ENCODE measurements at regions not wholly inside any gene's neighbourhood (a gene's known extent, or its start where the extent isn't known, plus 50 kb on each side); places are given as distances from the start of the nearest gene placed in this dataset.

DNA sequence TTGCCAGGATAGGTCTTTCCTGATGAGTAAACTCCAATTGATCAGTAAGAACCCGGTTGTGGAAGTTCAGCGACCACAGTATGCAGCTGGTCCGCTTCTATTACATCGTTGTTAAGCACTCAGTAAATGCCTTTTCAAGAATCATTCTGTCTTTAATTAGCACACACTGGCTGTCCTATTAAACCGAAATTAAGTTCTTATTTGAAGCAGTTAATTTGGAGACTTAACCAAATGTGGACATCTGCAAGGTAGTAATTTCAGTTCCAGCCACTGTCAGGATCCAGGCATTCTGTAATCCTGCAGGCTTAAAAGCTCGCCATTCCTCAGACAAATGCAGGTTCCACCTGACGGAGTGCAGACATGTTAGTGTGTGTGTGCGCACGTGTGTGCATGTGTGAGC lies 254.6 kb downstream of the IRX2 start:
- no peak overlapping the region for H3K4me3 ChIP-seq (ENCODE audit: low read length)
- TF ChIP-seq, protein P1, sequence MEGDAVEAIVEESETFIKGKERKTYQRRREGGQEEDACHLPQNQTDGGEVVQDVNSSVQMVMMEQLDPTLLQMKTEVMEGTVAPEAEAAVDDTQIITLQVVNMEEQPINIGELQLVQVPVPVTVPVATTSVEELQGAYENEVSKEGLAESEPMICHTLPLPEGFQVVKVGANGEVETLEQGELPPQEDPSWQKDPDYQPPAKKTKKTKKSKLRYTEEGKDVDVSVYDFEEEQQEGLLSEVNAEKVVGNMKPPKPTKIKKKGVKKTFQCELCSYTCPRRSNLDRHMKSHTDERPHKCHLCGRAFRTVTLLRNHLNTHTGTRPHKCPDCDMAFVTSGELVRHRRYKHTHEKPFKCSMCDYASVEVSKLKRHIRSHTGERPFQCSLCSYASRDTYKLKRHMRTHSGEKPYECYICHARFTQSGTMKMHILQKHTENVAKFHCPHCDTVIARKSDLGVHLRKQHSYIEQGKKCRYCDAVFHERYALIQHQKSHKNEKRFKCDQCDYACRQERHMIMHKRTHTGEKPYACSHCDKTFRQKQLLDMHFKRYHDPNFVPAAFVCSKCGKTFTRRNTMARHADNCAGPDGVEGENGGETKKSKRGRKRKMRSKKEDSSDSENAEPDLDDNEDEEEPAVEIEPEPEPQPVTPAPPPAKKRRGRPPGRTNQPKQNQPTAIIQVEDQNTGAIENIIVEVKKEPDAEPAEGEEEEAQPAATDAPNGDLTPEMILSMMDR (conservative IDR thresholded peaks at IDR 0.05; ENCODE audit: low read length): no peak
- no peak for DNase-seq (ENCODE audit: low read depth)

DNA sequence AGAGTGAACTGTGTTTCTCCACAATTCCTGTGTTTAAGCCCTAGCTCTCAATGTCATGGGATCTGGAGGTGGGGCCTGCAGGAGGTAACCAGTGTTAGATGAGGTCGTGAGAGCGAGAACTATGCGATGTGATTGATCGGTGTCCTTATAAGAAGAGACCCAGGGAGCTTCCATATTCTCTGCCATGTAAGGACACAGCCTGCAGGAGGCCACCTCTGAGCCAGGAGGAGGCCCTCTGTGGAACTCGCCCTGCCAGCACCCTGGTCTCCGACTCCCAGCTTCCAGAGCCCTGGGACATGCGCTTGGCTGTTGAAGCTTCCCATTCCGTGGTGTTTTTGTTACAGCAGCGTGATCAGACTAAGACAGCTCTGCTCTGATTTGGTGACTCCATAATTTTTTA lies 255.4 kb downstream of the IRX2 start:
- TF ChIP-seq, protein P1 (conservative IDR thresholded peaks at IDR 0.05; ENCODE audit: low read length): no peak
- DNase-seq (ENCODE audit: low read depth): no peak
- H3K4me3 ChIP-seq (ENCODE audit: low read length): no peak overlapping the region

DNA sequence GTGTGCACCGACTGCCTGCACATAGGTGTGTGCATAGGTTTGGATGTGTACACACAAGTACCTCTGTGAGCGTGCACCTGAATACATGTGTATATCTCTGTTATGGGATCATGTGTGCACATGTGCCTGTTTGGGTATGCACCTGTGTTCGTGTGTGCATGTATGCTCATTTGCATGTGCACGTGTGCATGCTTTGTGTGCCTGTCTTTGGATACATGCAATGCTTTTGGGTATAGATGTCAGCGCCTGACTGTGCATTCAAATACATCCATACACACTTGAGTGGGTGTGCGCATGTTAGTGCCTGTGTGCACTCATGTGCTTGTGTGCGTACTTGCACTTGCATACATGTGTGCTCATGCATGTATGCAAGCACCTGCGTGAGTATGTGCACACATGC lies 258.1 kb downstream of the IRX2 start:
- H3K4me3 ChIP-seq (ENCODE audit: low read length): no peak overlapping the region
- TF ChIP-seq, protein P1 (conservative IDR thresholded peaks at IDR 0.05; ENCODE audit: low read length): no peak
- DNase-seq (ENCODE audit: low read depth): no peak

DNA sequence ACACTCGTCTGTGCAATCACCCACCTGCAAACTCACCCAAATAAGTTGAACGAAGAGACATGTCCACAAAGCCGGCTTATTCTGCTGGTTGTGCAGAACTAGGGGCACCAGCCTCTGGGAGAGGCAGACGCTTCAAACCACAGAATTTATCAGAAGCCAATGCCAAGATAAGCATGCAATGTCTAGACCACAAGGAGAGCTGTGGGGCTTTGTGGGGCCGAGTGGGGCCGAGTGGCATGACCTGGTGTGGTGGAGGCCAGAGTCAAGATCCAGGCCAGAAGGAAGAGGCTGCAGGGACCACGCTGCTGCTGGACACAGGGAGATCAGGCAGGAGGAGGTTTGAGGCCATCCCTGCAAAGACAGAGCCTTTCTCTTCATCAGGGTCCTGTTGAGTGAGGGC lies 259.0 kb downstream of the IRX2 start:
- DNase-seq (ENCODE audit: low read depth): no peak

DNA sequence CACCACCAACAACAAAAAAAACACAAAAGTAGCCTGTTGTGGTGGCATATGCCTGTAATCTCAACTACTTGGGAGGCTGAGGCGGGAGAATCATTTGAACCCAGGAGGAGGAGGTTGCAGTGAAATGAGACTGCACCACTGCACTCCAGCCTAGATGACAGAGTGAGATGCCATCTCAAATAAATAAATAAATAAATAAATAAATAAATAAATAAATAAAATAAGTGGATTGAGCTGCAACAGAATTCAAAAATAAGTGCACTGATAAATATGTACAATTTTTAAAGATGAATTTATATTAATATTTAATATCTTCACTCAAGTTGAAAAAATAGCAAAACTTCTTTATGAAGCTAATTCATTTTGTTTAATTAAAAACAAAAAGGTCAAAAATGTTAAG lies 259.6 kb downstream of the IRX2 start:
- DNase-seq (ENCODE audit: low read depth): no peak
- TF ChIP-seq, protein P1 (conservative IDR thresholded peaks at IDR 0.05; ENCODE audit: low read length): no peak
- no peak overlapping the region for H3K4me3 ChIP-seq (ENCODE audit: low read length)

More for the DNA sequence above, 259.0 kb downstream of the IRX2 start:
- no peak overlapping the region for H3K4me3 ChIP-seq (ENCODE audit: low read length)
- TF ChIP-seq, protein P1 (conservative IDR thresholded peaks at IDR 0.05; ENCODE audit: low read length): no peak

DNA sequence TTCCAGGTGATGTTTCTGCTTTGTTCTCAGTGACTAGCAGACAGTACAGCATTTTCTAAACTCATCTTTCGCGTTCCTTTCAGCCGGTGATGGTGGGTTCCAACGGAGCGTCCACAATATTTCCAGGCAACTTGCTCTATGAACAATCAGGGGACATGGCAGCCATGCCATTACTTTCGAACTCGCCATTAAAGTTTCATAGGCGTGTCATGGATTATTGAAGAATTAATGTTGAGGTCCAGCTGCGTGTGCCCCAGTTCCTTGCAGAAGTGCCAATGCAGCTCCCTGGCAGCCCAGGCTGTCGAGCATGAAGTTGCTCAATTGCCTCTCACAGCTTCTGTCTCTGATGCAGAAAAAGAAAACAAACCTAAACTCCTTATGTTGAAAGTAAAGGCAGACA lies 262.2 kb downstream of the IRX2 start:
- TF ChIP-seq, protein P1 (conservative IDR thresholded peaks at IDR 0.05; ENCODE audit: low read length): no peak
- H3K4me3 ChIP-seq (ENCODE audit: low read length): no peak overlapping the region
- DNase-seq (ENCODE audit: low read depth): no peak

DNA sequence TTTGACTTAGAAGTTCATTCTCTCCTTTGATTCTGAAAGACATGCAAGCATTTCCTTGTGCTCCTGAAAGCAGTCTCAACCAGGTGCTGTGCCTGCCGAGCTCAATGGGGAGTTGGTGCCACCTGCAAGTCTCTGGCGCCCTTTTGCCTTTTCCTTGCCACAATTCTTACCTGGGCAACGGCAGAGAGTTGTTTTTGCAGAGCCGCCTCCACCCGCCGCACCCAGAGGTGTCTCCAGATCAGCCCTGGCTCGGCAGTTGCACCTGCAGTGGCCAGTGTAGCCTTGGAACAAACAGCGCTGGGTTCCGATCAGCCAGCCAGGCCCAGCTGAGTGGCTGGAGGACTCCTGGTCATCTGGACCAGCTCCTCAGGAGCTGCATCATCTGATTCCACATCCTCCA lies 262.9 kb downstream of the IRX2 start:
- DNase-seq (ENCODE audit: low read depth): no peak
- TF ChIP-seq, protein P1 (conservative IDR thresholded peaks at IDR 0.05; ENCODE audit: low read length): no peak
- no peak overlapping the region for H3K4me3 ChIP-seq (ENCODE audit: low read length)

All from AG10803 (cell line).